ENCODE measurements at regions not wholly inside any gene's neighbourhood (a gene's known extent, or its start where the extent isn't known, plus 50 kb on each side); places are given as distances from the start of the nearest gene placed in this dataset.
"Not testable (repeated sequence)": the region's sequence is repeated elsewhere in the genome, so short reads cannot be mapped to it uniquely, and the experiment has no call there.

GRCh38 chr2:31654241-31654640 lies 73.5 kb upstream of the SRD5A2 start:
- no peak for DNase-seq

DNA sequence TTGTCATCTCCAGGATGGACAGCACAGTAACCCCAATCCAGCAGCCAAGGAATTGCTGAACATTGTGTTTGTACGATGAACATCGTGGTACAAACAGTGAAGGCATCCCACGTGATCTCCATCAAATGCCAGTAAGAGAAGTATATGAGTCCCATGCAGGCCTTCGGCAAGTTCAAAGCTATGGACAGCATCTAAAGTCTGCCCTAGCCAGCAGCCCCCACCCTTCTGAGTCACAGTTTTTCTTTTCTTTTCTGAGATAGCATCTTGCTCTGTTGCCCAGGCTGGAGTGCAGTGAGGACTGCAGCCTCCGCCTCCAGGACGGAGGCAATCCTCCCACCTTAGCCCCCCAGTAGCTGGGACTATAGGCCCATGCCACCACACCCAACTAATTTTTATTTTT lies 71.0 kb upstream of the SRD5A2 start:
- no peak for DNase-seq

DNA sequence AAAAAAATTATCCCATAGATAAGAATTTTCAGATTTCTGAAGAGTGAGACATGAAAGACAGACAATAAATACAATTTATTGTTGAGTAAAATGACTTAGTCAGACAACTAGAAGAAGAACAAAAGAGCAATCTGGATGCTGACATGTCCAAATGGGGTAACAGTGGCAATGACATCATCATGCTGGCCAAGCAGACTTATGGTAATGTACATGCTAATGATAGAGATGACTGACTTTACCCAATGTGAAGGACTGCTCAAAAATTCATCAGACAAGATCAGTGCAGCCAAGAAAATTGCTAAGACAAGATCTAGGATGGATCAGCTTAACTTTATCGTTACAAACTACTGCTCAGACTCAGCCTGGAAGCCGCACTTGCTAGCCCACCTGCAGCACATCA lies 70.5 kb upstream of the SRD5A2 start:
- no peak for DNase-seq

GRCh38 chr2:31644551-31644950 lies 63.8 kb upstream of the SRD5A2 start:
- DNase-seq: no peak

DNA sequence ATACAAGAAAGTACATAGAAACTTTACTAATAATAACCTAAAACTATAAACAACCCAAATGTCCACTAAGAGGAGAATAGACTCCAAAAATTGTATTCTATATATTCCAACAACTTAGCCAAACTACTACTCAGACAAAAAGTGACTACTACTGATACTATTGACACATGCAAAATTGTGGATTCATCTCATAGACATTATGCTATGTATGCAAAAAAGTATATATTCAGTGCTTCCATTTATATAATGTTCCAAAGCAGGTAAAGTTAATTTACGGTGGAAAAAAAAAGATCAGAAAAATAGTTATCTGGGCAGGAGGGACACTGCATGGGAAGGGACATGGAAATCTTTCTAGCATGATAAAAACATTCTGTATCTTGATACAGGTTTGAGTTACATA lies 62.0 kb upstream of the SRD5A2 start:
- DNase-seq: no peak

GRCh38 chr2:31632201-31632600 lies 51.5 kb upstream of the SRD5A2 start:
- not testable (repeated sequence) for DNase-seq
